CD1c-positive myeloid dendritic cell (primary cell): ENCODE measurements at regions not wholly inside any gene's neighbourhood (a gene's known extent, or its start where the extent isn't known, plus 50 kb on each side); places are given as distances from the start of the nearest gene placed in this dataset.
"Not testable (repeated sequence)": the region's sequence is repeated elsewhere in the genome, so short reads cannot be mapped to it uniquely, and the experiment has no call there.

ENCODE experiments used
- DNase-seq: peaks from one replicate; pipeline ENCODE4 v3.0.0-alpha.2; 2016; ENCODE audit errors: extremely low spot score

DNA sequence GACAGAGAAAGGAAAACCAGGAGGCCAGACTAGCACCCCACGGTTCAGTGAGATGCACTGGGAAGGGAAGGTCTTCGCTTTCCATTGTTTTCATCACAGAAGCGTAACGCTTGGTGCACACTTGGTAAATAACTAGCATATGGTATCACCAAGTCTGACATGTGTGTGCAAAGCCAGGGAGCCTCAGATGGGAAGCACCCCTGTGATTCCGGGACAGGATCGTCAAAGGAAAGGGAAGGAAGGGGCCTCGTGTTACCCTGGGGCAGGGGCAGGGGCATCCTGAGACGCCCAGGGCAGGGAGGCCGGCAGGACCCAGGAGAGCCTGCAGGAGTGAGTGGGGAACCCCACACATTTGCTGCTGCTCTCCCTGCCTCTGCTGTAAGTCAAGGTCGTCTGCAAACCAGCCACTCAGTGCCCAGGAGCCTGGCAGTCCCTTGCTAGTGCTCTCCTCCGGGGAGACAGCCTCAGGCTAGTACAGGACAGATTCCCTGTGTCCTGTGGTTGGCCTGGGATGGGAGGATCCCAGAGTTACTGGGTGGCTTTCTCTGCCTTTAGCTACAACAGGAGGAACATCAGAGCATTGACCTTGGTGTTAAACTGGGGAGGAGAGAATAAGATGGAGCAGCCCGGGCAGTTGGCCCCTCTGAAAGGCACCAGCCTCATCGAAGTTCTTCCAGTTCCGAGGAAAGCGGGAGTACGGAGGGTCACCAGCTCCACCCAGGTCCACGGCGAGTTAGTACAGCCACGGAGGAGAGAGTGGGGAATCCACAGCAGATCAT lies 192.5 kb downstream of the NDUFA10 start:
- DNase-seq = no peak

- DNase-seq = peak; percentile 6
These were observed 193.2 kb downstream of the NDUFA10 start for GRCh38 chr2:239831861-239832489.

GRCh38 chr2:239831001-239831731 lies 194.0 kb downstream of the NDUFA10 start:
- no peak for DNase-seq

- DNase-seq = no peak
These were observed 194.8 kb downstream of the NDUFA10 start for GRCh38 chr2:239830121-239831000.

DNA sequence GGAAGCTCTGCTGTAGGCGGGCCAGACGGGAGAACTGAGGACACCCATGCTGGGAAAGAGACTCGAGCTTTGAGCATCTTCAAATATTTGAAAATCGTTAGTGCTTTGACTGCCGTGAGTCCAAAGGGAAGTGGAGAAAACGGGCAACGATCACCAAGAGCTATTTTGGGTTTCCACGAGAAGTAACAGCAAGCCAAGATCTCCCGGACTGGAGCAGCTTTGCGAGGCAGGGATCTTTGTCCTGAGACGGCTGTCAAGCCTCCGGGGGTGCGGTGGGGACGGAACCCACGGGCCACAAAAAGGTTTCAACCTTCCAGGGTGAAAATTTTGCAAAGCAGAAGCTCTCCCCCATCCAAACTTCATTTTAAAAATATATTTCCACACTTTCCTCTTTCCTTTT lies 195.8 kb downstream of the NDUFA10 start:
- no peak for DNase-seq

DNA sequence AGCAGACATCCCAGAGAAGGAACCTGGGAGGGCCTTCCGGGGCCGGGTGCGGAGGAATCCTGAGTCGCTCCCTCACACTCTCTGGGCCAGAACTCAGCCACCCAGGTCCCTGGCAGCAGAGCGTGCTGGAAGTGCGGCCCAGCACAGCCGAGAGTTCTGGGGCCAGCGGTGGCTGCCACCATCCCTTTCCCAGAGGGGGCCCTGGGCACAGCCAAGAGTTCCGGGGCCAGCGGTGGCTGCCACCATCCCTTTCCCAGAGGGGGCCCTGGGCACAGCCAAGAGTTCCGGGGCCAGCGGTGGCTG lies 196.2 kb downstream of the NDUFA10 start:
- DNase-seq = not testable (repeated sequence)

DNA sequence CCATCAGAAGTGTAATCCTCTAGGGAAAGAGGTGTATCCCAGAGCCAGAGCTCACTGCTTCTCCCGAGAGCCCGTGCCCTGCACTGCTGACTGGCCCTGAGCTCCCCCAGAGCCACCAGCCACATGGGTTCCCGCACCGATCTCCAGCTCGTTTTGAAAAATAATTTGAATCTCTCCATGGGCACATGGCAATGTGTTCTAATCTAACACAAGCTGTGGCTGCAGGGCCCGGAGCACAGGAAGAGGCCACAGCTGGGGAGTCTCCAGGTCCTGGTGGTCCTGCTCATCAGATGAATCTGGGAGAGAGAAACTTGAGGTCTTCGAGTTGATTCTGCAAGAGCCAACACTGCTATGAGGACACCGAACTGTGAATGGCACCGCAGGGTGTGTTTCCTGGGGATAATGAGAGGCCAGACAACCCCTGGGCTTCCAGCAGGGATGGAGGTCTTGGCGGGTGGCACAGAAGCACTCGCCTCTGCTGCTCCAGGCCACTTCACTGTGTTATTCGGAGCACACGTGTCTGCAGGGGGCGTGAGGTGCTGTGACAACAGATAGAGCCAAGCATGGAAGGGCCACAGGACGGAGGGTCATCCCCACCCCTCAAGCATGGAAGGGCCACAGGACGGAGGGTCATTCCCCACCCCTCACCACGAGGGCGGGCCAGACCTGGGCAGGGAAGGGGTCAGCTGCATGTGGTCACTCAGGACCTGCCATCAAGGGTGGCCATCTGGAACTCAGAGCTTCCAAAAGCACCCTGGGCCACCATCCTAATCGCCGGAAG lies 196.8 kb downstream of the NDUFA10 start:
- no peak for DNase-seq

DNA sequence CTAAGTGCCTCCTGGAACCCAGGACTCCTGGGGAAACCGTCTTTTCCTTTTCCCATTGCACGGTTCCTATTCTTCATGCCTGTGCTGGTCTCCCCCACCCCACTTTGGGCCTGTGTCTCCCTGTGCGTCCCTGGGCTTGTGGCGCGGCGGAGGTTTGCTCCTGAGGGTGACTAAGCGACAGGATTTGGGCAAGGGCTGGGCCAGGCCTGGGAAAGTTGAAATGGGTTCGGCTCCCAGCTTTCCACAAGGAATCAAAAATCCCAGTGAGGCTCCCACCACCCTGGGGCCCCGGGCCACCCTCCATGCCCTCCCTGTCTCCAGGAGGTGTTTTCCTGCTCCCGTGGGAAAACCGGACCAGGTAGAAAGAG lies 197.6 kb downstream of the NDUFA10 start:
- no peak for DNase-seq

DNA sequence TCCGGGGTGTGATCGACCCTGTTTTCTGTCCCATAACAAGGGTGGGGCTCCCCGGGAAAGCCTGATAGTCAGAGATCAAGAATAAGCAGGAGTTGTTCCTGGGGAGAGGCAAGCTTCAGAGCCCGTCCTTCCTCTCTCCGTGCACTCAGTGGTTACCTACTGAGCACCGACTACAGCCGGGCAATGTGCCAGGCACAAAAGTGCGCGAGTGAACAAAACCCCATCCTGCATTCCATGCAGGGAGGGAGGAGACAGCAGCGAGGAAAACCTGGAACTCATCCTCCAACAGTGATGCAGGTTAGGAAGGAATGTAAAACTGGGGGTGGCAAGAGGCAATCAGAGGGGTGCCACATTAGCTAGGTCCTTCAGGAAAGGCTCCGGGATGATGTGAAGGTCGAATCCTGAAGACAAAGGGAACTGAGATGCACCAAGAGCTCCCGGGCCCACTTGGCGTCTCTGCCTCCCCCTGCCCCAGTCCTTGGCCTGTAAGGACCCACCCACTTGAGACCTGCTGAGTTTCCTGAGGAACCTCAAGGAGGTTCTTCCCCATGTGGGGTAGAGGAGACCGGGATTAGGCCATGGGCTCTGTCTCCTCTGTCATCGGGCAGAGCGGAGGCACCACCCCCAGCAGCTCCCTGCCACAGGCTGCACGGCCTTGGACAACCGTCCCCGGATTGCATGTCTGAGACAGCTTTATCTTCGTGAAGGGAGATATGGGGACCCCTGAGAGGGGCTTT lies 198.2 kb downstream of the NDUFA10 start:
- no peak for DNase-seq

GRCh38 chr2:239826376-239826775 lies 198.8 kb downstream of the NDUFA10 start:
- DNase-seq = no peak

DNA sequence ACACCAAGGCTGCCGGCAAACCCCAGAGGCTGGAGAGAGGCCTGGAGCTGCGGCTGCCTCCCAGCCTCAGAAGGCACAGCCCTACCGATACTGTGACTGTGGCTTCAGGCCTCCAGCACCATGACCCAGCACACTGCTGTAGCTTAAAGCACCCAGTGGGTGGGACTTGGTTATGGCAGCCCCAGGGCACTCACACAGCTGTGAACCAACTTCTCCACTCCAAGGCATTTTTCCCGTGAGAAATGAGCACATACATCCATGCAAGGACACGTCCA lies 199.5 kb downstream of the NDUFA10 start:
- DNase-seq = no peak

DNA sequence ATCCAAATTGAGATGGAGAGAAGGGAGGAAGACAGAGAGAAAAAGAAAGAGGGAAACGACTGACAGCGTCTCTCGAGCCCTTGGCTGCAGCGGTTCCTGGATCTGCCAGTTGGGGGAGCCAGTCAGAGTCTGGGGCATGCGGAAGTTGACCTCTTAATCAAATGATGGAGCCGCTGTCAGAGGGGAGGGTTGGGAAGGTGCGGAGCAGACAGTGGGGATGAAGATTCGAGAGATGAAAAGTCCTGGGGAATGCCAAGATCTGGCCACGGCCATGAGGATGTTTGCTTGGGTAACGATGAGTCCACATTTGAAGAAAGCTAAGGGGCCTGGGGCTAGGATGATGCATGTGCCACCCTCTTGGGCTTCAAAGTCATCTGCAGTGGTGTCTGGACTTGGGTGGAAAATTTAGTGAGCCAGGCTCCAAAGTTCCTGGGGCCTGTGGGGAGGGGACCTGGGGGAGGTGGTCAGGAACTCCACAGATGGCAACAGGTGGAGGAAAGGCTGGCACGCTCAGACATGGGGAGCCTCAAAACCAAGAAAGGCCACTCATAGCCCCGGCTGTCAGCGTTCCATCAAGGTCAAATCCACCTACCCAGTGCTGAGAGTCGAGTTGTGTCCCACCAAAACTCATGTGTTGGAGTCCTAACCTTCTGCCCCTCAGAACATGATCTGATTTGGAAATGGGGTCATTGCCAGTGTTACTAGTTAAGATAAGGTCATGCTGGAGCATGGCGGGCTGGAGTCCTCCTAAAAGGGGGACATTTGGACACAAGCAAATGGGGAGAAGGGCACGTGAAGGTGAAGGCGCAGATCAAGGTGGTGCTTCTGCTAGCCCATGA lies 200.1 kb downstream of the NDUFA10 start:
- no peak for DNase-seq

DNA sequence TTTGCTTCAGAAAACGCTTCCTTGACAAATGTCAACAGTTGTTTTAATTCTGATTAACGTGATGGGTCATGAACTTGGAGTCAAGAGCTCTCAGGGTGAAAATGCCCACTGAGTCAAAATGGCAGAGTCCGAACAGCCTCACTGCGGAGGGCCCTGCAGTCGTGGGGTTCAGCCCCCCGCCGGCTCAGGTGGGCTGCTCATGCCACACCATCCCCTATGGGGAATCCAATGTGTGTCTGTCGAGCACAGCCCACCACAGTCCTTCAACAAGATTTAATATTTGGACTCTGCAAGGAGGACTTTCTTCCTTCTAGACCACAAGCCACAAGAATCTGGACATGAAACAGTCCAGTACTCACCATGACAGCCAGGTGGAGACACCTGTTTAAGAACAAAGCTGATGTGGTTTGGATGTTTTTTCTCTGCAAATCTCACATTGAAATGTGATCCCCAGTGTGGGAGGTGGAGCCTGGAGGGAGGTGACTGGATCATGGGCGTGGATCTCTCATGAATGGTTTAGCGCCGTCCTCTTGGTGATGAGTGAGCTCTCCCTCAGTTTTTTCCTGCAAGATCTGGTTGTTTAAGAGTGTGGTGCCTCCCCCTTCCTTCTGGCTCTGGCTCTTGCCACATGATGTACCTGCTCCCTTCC lies 201.0 kb downstream of the NDUFA10 start:
- no peak for DNase-seq

DNA sequence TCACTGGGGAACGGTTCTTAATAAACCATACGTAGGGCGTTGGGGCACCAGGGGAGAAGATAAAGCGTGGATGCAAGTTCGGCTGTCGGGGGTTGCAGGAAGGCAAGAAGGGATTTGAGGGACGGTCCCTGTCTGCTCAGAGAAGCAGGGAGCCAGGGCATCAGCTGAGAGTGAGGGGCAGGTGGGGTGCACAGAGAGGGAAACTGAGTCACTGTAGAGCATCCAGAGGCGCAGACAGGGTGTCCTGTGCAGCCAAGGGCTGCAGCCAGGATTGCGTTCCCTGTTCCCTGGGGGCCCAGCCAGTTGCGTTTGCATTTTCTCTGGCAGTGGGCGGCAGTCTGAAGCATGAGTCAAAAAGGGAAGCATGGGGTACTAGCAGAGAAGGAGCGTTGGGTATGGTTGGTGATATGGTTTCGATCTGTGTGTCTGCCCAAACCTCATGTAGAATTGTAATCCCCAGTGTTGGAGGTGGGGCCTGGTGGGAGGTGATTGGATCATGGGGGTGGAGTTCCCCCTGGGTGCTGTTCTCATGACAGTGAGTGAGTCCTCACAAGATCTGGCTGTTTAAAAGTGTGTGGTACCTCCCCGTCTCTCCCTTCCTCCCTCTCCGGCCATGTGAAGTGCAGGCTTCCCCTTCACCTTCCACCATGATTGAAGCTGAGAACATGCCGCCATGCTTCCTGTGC lies 202.9 kb downstream of the NDUFA10 start:
- DNase-seq = peak; percentile 82

DNA sequence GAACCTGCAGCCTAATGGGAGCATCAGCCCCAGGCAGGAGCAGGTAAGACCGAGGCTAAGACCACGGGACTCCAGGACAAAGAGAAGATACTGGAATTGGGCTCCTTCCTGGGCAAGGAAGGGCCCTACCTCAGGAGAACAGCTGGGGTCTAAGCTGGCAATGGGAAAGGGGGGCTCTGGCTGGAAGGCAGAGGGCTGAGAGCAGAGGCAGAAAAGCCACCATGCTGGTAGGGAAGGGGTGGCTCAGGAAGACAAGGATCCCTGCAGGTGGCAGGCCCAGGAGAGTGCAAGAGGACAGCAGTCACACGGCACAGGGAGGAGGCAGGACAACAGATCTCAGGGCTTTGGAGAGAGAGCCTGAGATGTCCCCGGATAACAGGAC lies 203.5 kb downstream of the NDUFA10 start:
- no peak for DNase-seq

DNA sequence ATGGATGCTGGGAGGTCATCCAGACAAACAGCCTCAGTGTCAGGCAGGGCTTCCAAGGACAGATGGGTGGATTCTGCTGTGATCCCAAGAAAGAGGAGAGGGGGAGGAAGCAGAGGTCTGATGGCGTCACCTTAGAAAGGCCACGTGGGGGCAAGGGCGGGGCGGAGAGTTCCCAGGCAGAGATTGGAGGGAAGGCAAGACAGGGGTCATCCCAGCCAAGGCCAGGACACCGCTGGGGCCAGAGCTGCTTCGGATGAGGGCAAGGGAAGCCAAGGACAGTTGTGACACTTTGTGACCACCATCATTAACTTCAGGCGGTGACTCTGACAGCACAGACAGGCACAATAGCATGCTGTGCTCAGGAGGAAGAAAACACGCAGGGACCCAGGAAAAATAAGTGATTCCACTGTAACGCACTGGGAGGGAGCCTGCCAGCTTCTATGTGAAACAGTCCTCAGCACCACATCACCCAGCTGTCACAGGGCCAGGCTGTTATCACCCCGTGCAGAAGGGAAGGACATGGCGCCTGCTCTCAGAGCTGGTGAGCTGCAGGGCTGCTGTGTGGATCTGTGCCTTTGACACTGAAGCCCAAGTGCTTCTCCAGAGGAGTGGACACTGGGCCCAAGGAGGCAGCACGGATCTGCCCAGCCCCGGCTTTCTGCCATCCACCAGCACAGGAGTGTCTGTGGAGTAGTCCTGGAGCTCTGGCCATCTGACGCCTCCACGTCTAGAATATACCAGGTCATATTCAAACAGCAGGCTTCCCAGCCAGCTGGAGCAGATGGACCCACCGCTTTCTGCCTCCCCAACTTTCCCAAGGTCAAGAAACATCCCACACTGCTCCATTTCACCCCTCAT lies 204.1 kb downstream of the NDUFA10 start:
- no peak for DNase-seq

- peak; percentile 51 for DNase-seq
These were observed 205.1 kb downstream of the NDUFA10 start for GRCh38 chr2:239819974-239820555.
